Activated naive CD4-positive, alpha-beta T cell treated with anti-CD3 and anti-CD28 coated beads for 36 hours (primary cell): ENCODE measurements at regions not wholly inside any gene's neighbourhood (a gene's known extent, or its start where the extent isn't known, plus 50 kb on each side); places are given as distances from the start of the nearest gene placed in this dataset.
"Not testable (repeated sequence)": the region's sequence is repeated elsewhere in the genome, so short reads cannot be mapped to it uniquely, and the experiment has no call there.

Source experiments
- CTCF ChIA-PET: fragments of 350-600 bp; sonication (Branson Sonifier 250); formaldehyde crosslinking; loops from one replicate; lab custom pipeline; 2021; ENCODE audit warnings: antibody characterized with exemption; lab: Charles Lee
- DNase-seq: peaks from one replicate; pipeline ENCODE4 v3.0.0-alpha.2; 2020
- H3K27ac Mint-ChIP-seq: one replicate; pipeline ENCODE4 v1.8.0; 2021; ENCODE audit warnings: mild to moderate bottlenecking, mixed read lengths
- H3K27me3 Mint-ChIP-seq: one replicate; pipeline ENCODE4 v1.8.0; 2021; ENCODE audit warnings: low read depth, mixed read lengths
- H3K36me3 Mint-ChIP-seq: one replicate; pipeline ENCODE4 v1.8.0; 2021; ENCODE audit warnings: low read depth, mixed read lengths
- H3K4me1 Mint-ChIP-seq: one replicate; pipeline ENCODE4 v1.8.0; 2021; ENCODE audit warnings: low read depth, mixed read lengths
- H3K4me3 Mint-ChIP-seq: one replicate; pipeline ENCODE4 v1.8.0; 2021; ENCODE audit warnings: mild to moderate bottlenecking, moderate library complexity, mixed read lengths
- H3K9me3 Mint-ChIP-seq: one replicate; pipeline ENCODE4 v1.8.0; 2021; ENCODE audit warnings: mixed read lengths
- intact Hi-C: fragments of 100-400 bp; cut with micrococcal nuclease; formaldehyde crosslinking; loops from one replicate; pipeline ENCODE4 v1.15.1; 2023

- Mint-ChIP-seq H3K9me3 (peaks cover 10% of the 10 kb centered on the region), H3K27me3 (peaks cover 2% of the 10 kb centered on the region), H3K36me3 (no peaks in the 10 kb centered on the region), H3K4me1 (no peaks in the 10 kb centered on the region), H3K4me3 (no peak overlapping the region), H3K27ac (no peak overlapping the region)
- no peak for DNase-seq
- CTCF ChIA-PET: interaction anchor here (0.6 kb wide), 1 partner anchor 20 kb away, joined by 3 read pairs; no protein-coding TSS in a partner anchor
- intact Hi-C loops: no loop called here
These were observed 211.5 kb downstream of the NMUR2 start for GRCh38 chr5:152193391-152194107.

- CTCF ChIA-PET: no interaction called here
- intact Hi-C loops: no loop called here
These were observed 216.8 kb downstream of the NMUR2 start for GRCh38 chr5:152188251-152188650.

DNA sequence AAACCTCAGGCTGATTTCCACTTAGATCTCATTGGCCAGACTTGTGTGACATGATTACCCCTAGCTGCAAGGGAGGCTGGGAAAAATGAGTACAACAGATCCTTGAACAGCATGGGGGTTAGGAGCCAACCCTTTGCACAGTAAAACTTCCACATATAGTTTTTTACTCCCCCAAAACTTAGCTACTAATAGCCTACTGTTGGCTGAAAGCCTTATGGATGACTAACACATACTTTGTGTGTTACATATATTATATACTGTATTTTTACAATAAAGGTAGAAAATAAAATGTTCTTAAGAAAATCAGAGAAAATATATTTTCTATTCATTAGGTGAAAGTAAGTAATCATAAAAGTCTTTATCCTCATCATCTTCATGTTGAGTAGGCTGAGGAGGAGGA, 217.4 kb downstream of the NMUR2 start:
- DNase-seq: no peak
- H3K4me1 Mint-ChIP-seq: no peaks in the 10 kb centered on the region
- H3K27ac Mint-ChIP-seq: no peak overlapping the region
- no peak overlapping the region for H3K4me3 Mint-ChIP-seq
- intact Hi-C loops: no loop called here
- peaks cover 15% of the 10 kb centered on the region for H3K9me3 Mint-ChIP-seq
- H3K36me3 Mint-ChIP-seq: no peaks in the 10 kb centered on the region
- CTCF ChIA-PET: no interaction called here
- no peaks in the 10 kb centered on the region for H3K27me3 Mint-ChIP-seq

More at GRCh38 chr5:152188251-152188650, 216.8 kb downstream of the NMUR2 start:
- Mint-ChIP-seq H3K9me3 (peaks cover 15% of the 10 kb centered on the region), H3K36me3 (no peaks in the 10 kb centered on the region), H3K4me3 (no peak overlapping the region), H3K27me3 (no peaks in the 10 kb centered on the region), H3K27ac (no peak overlapping the region), H3K4me1 (no peaks in the 10 kb centered on the region)
- no peak for DNase-seq

- CTCF ChIA-PET: no interaction called here
- Mint-ChIP-seq H3K36me3 (no peaks in the 10 kb centered on the region), H3K4me1 (no peaks in the 10 kb centered on the region), H3K4me3 (no peak overlapping the region), H3K27ac (no peak overlapping the region), H3K9me3 (peaks cover 12% of the 10 kb centered on the region), H3K27me3 (no peaks in the 10 kb centered on the region)
- intact Hi-C loops: no loop called here
- no peak for DNase-seq
These were observed 219.4 kb downstream of the NMUR2 start for GRCh38 chr5:152185547-152186245.

GRCh38 chr5:152184266-152184665, 220.8 kb downstream of the NMUR2 start:
- no peaks in the 10 kb centered on the region for H3K27me3 Mint-ChIP-seq
- no peak overlapping the region for H3K4me3 Mint-ChIP-seq
- CTCF ChIA-PET: no interaction called here
- intact Hi-C loops: no loop called here
- H3K27ac Mint-ChIP-seq: no peak overlapping the region
- H3K9me3 Mint-ChIP-seq: peaks cover 13% of the 10 kb centered on the region
- H3K4me1 Mint-ChIP-seq: no peaks in the 10 kb centered on the region
- no peak for DNase-seq
- no peaks in the 10 kb centered on the region for H3K36me3 Mint-ChIP-seq

GRCh38 chr5:152181461-152181860, 223.6 kb downstream of the NMUR2 start:
- CTCF ChIA-PET: interaction anchor here (0.8 kb wide), 1 partner anchor 356 kb away, joined by 4 read pairs; no protein-coding TSS in a partner anchor
- Mint-ChIP-seq H3K27me3 (peaks cover 5% of the 10 kb centered on the region), H3K36me3 (no peaks in the 10 kb centered on the region), H3K27ac (no peak overlapping the region), H3K4me1 (no peaks in the 10 kb centered on the region), H3K4me3 (no peak overlapping the region), H3K9me3 (peaks cover 4% of the 10 kb centered on the region)
- intact Hi-C loops: no loop called here
- no peak for DNase-seq

DNA sequence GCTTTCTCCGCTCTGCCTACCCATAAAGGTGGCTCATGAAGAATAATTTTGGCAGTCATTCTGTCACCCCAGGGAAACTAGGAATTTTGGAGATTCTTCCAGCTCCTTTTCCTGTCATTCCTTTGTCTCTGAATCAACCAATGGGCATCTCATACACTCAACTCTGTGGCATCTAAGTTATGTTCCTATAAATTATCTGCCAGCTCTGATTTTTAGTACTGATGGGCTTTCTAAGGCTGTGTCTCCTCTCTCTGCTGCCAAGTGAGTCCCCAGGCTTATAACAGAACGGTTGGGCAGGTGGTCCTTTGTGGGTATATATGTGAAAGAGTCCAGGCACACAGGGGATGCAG, 226.8 kb downstream of the NMUR2 start:
- DNase-seq: no peak
- Mint-ChIP-seq H3K4me3 (no peak overlapping the region), H3K36me3 (no peaks in the 10 kb centered on the region), H3K27me3 (peaks cover 7% of the 10 kb centered on the region), H3K4me1 (no peaks in the 10 kb centered on the region), H3K27ac (no peak overlapping the region), H3K9me3 (peaks cover 7% of the 10 kb centered on the region)
- CTCF ChIA-PET: no interaction called here
- intact Hi-C loops: no loop called here

DNA sequence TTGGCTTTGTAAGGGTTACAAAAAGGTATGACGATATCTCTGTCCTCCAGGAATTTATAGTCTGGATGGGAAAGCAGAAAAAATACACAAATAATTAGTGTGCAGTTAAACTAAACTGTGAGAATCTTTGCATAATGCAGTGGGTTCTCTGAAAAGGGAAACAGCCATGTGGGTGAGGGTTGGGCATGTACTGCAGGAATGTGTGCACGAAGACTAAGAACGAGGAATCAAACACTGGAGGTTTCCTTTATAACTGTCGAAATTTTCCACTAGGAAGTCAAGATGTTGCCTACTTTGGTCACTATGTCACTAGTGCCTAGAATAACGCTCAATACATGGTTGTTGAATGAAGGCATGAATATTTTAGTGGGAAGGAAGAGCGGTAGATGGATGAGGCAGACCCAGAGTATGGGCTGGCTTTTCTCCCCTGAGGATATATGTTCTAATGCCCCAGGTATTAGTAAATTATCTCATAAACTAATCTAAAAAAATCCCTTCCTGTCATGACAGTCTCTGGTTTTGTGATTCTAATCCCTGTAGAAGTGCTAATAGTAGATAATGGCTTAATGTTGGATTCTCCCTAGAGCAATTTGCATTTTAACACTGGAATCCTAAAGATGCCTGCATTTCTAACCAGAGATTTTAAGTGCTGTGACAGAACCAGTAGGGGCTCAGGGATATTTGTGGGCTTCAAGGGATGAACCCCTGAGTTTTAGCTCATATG, 227.3 kb downstream of the NMUR2 start:
- intact Hi-C loops: no loop called here
- CTCF ChIA-PET: no interaction called here
- no peak for DNase-seq
- H3K27ac Mint-ChIP-seq: no peak overlapping the region
- H3K27me3 Mint-ChIP-seq: peaks cover 7% of the 10 kb centered on the region
- no peaks in the 10 kb centered on the region for H3K36me3 Mint-ChIP-seq
- H3K4me3 Mint-ChIP-seq: no peak overlapping the region
- H3K4me1 Mint-ChIP-seq: no peaks in the 10 kb centered on the region
- peaks cover 7% of the 10 kb centered on the region for H3K9me3 Mint-ChIP-seq

- no peaks in the 10 kb centered on the region for H3K36me3 Mint-ChIP-seq
- no peak overlapping the region for H3K27ac Mint-ChIP-seq
- CTCF ChIA-PET: no interaction called here
- H3K4me3 Mint-ChIP-seq: no peak overlapping the region
- peaks cover 3% of the 10 kb centered on the region for H3K9me3 Mint-ChIP-seq
- intact Hi-C loops: no loop called here
- H3K4me1 Mint-ChIP-seq: no peaks in the 10 kb centered on the region
- DNase-seq: no peak
- H3K27me3 Mint-ChIP-seq: peaks cover 6% of the 10 kb centered on the region
These were observed 233.2 kb downstream of the NMUR2 start for GRCh38 chr5:152171888-152172287.

DNA sequence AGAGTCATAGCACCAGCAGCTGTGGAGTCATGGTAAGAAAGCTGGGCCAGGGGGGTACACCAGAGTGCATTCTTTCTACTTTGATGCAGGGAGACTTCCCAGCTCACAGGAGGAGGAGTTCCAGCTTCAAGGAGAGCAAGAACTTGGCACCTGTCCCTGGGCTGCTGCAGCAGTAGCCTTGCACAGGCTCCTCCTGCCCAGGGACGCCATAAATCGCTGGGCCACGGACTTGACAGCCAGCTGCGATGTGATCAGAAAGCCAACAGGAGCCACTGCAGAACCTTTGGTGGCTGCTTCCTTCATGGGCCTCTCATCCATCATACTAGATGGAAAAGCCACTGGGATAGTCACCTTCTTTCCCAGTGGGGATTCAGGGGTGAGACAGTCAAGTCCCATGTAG, 234.7 kb downstream of the NMUR2 start:
- DNase-seq: no peak
- Mint-ChIP-seq H3K4me1 (no peaks in the 10 kb centered on the region), H3K27me3 (peaks cover 4% of the 10 kb centered on the region), H3K27ac (no peak overlapping the region), H3K4me3 (no peak overlapping the region), H3K9me3 (peaks cover 3% of the 10 kb centered on the region), H3K36me3 (no peaks in the 10 kb centered on the region)
- intact Hi-C loops: no loop called here
- CTCF ChIA-PET: interaction anchor here (1.8 kb wide), 1 partner anchor 279 kb away, joined by 3 read pairs; no protein-coding TSS in a partner anchor

- H3K4me3 Mint-ChIP-seq: no peak overlapping the region
- intact Hi-C loops: no loop called here
- DNase-seq: no peak
- peaks cover 2% of the 10 kb centered on the region for H3K27me3 Mint-ChIP-seq
- no peak overlapping the region for H3K27ac Mint-ChIP-seq
- CTCF ChIA-PET: no interaction called here
- H3K36me3 Mint-ChIP-seq: no peaks in the 10 kb centered on the region
- no peaks in the 10 kb centered on the region for H3K9me3 Mint-ChIP-seq
- no peaks in the 10 kb centered on the region for H3K4me1 Mint-ChIP-seq
These were observed 240.2 kb upstream of the GLRA1 start for GRCh38 chr5:152164860-152165259.

DNA sequence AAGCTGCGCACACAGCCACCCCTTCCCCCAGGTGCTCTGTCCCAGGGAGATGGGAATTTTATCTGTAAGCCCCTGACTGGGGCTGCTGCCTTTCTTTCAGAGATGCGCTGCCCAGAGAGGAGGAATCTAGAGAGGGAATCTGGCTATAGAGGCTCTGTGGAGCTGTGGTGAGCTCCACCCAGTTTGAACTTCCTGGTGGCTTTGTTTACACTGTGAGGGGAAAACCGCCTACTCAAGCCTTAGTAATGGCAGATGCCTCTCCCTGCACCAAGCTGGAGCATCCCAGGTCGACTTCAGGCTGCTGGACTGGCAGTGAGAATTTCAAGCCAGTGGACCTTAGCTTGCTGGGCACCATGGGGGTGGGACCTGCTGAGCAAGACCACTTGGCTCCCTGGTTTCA, 235.2 kb upstream of the GLRA1 start:
- H3K27ac Mint-ChIP-seq, H3K4me1 Mint-ChIP-seq, H3K9me3 Mint-ChIP-seq, H3K36me3 Mint-ChIP-seq, intact Hi-C loops, DNase-seq, H3K27me3 Mint-ChIP-seq, H3K4me3 Mint-ChIP-seq: not testable (repeated sequence)
- CTCF ChIA-PET: interaction anchor here (1.1 kb wide), 1 partner anchor 17 kb away, joined by 3 read pairs; no protein-coding TSS in a partner anchor
